Body of pancreas (tissue), 4 donors: ENCODE measurements at regions not wholly inside any gene's neighbourhood (a gene's known extent, or its start where the extent isn't known, plus 50 kb on each side); places are given as distances from the start of the nearest gene placed in this dataset.
"Not testable (repeated sequence)": the region's sequence is repeated elsewhere in the genome, so short reads cannot be mapped to it uniquely, and the experiment has no call there.

Experiments
- ATAC-seq: fragments of 150-250 bp; one replicate; pipeline ENCODE4 v1.9.1; 2016
- DNase-seq, 4 donors: peaks; one replicate each; pipeline ENCODE4 v3.0.0-alpha.2; 2019
- H3K27ac ChIP-seq, 4 donors: fragments of 200-600 bp; sonication (generic); 1 replicate in 3 of 4; 2 replicates in 1 of 4; pipeline versions ENCODE4 v1.5.1 to v1.6.1; 2016 to 2019; ENCODE audit warnings: mild to moderate bottlenecking in 1 of 4, mixed read lengths in 1 of 4, moderate library complexity in 1 of 4
- H3K27me3 ChIP-seq, 2 donors: fragments of 200-600 bp; sonication (generic); one replicate each; pipeline ENCODE4 v1.6.0; 2016; ENCODE audit warnings: mild to moderate bottlenecking in 1 of 2
- H3K36me3 ChIP-seq, 2 donors: fragments of 200-600 bp; sonication (generic); replicated peaks in 1 of 2; 2 replicates each; pipeline ENCODE4 v1.5.1; 2016; ENCODE audit warnings: low read depth in 2 of 2; ENCODE audit not compliant: insufficient read depth in 1 of 2
- H3K4me1 ChIP-seq: fragments of 200-600 bp; sonication (generic); one replicate; pipeline ENCODE4 v1.6.0; 2016
- H3K4me3 ChIP-seq, 2 donors: fragments of 200-600 bp; sonication (generic); 1 replicate in 1 of 2; 2 replicates in 1 of 2; pipeline ENCODE4 v1.5.1; 2016 to 2019
- H3K9me3 ChIP-seq, 3 donors: fragments of 200-600 bp; sonication (generic); 1 replicate in 2 of 3; 2 replicates in 1 of 3; pipeline ENCODE4 v1.5.1; 2016
- POLR2A ChIP-seq, 3 donors: fragments of 450-650 bp; IDR thresholded peaks; one replicate each; pipeline ENCODE4 v1.6.1; 2016; ENCODE audit warnings: antibody characterized with exemption in 3 of 3, mild to moderate bottlenecking in 2 of 3
- WGBS, 2 donors: methylation state at CpG; one replicate each; pipeline ENCODE4 v1.1.5; 2017; 5-methylcytosine and 5-hydroxymethylcytosine counted together
- intact Hi-C: fragments of 100-400 bp; cut with DNase I; formaldehyde crosslinking; loops from one replicate; pipeline ENCODE4 v1.15.1; 2023
- TF ChIP-seq, protein P1 (sequence below), 7 experiments: fragments of 450-650 bp in 4 of 7; fragments of 200-600 bp in 3 of 7; sonication (generic) in 3 of 7; IDR thresholded peaks; one replicate each; pipeline ENCODE4 v1.5.1; 2016 to 2019; ENCODE audit warnings: antibody characterized with exemption in 7 of 7

DNA sequence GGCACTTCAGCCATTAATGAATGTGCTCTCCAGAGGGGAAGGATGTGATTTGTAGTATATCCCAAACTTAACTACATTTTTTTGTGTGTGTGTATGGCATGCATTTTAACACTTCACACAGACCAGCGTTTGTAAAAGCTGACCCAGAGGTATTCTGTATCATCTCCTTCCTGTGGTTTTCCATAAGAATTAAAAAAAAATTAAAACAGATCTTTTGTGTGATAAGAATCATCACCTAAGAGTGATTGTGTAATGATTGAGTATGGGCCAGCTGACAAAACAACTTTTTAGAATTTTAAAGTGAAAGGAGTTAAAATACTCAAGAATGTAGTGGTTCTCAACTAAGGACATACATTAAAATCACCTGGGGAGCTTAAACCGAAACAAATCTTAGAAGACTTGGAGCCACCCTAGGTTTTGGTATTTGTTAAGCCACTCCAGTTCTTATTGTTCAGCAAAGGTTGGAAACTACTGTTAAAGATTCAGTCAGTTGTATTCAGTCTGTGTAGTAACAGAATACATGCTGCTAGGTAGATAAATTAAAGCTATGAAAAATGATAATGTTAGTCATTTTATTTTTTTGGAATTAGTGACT is 120.1 kb downstream of the HAUS1 start:
- intact Hi-C loops: no loop called here
- H3K9me3 ChIP-seq: no peaks in the 10 kb centered on the region
- 71 to 74% methylated on average over 2 of the region's 2 CpGs for WGBS, 2 donors

DNA sequence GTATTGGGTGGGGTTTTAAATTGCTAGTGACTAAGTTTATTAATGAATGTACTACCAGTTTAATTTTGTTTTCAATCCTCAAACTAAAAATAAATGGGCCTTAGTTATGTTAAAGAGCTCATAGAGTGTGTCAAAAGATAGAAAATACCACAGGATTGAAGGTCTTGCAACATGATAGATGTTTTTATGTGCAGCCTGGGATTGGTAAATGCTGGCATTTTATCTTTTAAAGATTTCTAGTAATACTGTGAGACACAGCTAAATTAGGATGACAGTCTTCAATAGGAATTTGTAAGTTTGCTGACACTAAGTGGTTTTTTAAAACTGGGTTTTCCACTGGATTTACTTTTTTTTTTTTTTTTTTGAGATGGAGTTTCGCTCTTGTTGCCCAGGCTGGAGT is 122.3 kb downstream of the HAUS1 start:
- 100% methylated on average over 1 of the region's 1 CpG for WGBS, 2 donors
- DNase-seq (no peak), ATAC-seq (no peak)
- Histone ChIP-seq H3K9me3 (no peaks in the 10 kb centered on the region), H3K4me1 (peaks cover 6% of the 10 kb centered on the region), H3K4me3 (no peak overlapping the region), H3K27ac (no peak overlapping the region), H3K36me3 (no peaks in the 10 kb centered on the region), H3K27me3 (no peaks in the 10 kb centered on the region)
- no peak for TF ChIP-seq POLR2A (IDR thresholded peaks at IDR 0.05)
- TF ChIP-seq, protein P1, sequence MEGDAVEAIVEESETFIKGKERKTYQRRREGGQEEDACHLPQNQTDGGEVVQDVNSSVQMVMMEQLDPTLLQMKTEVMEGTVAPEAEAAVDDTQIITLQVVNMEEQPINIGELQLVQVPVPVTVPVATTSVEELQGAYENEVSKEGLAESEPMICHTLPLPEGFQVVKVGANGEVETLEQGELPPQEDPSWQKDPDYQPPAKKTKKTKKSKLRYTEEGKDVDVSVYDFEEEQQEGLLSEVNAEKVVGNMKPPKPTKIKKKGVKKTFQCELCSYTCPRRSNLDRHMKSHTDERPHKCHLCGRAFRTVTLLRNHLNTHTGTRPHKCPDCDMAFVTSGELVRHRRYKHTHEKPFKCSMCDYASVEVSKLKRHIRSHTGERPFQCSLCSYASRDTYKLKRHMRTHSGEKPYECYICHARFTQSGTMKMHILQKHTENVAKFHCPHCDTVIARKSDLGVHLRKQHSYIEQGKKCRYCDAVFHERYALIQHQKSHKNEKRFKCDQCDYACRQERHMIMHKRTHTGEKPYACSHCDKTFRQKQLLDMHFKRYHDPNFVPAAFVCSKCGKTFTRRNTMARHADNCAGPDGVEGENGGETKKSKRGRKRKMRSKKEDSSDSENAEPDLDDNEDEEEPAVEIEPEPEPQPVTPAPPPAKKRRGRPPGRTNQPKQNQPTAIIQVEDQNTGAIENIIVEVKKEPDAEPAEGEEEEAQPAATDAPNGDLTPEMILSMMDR (IDR thresholded peaks at IDR 0.05): no peak
- intact Hi-C loops: no loop called here

More for the DNA sequence above, 120.1 kb downstream of the HAUS1 start:
- Histone ChIP-seq H3K4me3 (no peak overlapping the region), H3K27me3 (no peaks in the 10 kb centered on the region), H3K27ac (no peak overlapping the region), H3K4me1 (peaks cover 6% of the 10 kb centered on the region), H3K36me3 (no peaks in the 10 kb centered on the region)
- TF ChIP-seq, protein P1 (IDR thresholded peaks at IDR 0.05): no peak
- TF ChIP-seq POLR2A (IDR thresholded peaks at IDR 0.05): no peak
- DNase-seq (no peak), ATAC-seq (no peak)

DNA sequence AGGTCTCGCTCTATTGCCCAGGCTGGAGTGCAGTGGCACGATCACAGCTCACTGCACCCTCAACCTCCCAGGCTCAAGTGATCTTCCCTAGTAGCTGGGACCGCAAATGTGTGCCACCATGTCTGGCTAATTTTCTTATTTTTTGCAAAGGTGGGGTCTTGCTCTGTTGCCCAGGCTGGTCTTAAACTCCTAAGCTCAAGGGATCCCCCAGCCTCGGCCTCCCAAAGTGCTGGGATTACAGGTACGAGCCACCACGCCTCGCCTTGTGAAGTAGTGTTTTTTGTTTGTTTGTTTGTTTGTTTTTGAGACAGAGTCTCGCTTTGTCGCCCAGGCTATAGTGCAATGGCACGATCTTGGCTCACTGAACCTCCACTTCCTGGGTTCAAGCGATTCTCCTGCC is 125.5 kb downstream of the HAUS1 start:
- intact Hi-C loops, H3K36me3 ChIP-seq: not testable (repeated sequence)

GRCh38 chr18:46236156-46236555 is 132.0 kb downstream of the HAUS1 start:
- no peak for TF ChIP-seq POLR2A (IDR thresholded peaks at IDR 0.05)
- TF ChIP-seq, protein P1 (IDR thresholded peaks at IDR 0.05): no peak
- H3K4me1 ChIP-seq: no peaks in the 10 kb centered on the region
- intact Hi-C loops: no loop called here
- ATAC-seq (no peak), DNase-seq (no peak)
- no peak overlapping the region for H3K4me3 ChIP-seq
- no peaks in the 10 kb centered on the region for H3K36me3 ChIP-seq
- no peaks in the 10 kb centered on the region for H3K9me3 ChIP-seq
- no peaks in the 10 kb centered on the region for H3K27me3 ChIP-seq
- WGBS, 2 donors: 63 to 67% methylated on average over 4 of the region's 4 CpGs
- H3K27ac ChIP-seq: no peak overlapping the region

More for the DNA sequence above, 125.5 kb downstream of the HAUS1 start:
- not testable (repeated sequence) for H3K4me1 ChIP-seq, DNase-seq, H3K27ac ChIP-seq, ATAC-seq, H3K27me3 ChIP-seq, H3K9me3 ChIP-seq, H3K4me3 ChIP-seq
- 87 to 90% methylated on average over 11 of the region's 11 CpGs for WGBS, 2 donors

DNA sequence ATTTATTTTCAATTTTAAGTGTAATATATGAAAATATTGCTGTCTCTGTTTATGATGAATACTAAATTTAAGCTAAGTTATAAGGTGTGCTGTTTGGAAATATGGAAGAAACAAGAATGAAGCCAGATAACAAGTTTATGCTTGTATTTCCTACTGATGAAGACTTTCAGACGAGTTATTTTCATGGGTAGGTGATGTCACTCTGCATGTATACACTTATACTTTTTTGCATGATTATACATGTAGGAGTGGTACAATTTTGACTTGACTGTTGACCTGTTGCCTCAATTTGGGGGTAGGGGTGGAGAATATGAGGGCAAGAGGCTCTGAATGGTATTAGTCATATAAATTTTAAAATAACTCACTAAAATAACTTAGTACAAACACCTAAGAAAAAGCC is 133.7 kb downstream of the HAUS1 start:
- 92 to 100% methylated on average over 1 of the region's 1 CpG for WGBS, 2 donors
- Histone ChIP-seq H3K27ac (no peak overlapping the region), H3K36me3 (no peaks in the 10 kb centered on the region), H3K27me3 (no peaks in the 10 kb centered on the region), H3K4me3 (no peak overlapping the region), H3K9me3 (no peaks in the 10 kb centered on the region), H3K4me1 (no peaks in the 10 kb centered on the region)
- intact Hi-C loops: no loop called here
- DNase-seq (no peak), ATAC-seq (no peak)
- TF ChIP-seq, protein P1 (IDR thresholded peaks at IDR 0.05): no peak
- TF ChIP-seq POLR2A (IDR thresholded peaks at IDR 0.05): no peak
